ENCODE measurements at regions not wholly inside any gene's neighbourhood (a gene's known extent, or its start where the extent isn't known, plus 50 kb on each side); places are given as distances from the start of the nearest gene placed in this dataset.

- H3K27ac ChIP-seq (ENCODE audit: control insufficient read depth, insufficient read depth), result no peak overlapping the region
- H3K36me3 ChIP-seq (ENCODE audit: control insufficient read depth in 2 of 2, insufficient read depth in 2 of 2, low read length in 1 of 2), result no peaks in the 10 kb centered on the region
- ChIA-PET CTCF (no interaction called here), RAD21 (ENCODE audit: unreplicated experiment) (no interaction called here), POLR2A (no interaction called here), SMC1A (ENCODE audit: uncharacterized antibody, unreplicated experiment) (no interaction called here)
- TF ChIP-seq CHD1 (IDR thresholded peaks at IDR 0.05; ENCODE audit: low read depth, low read length) (no peak), ZZZ3 (IDR thresholded peaks at IDR 0.05; ENCODE audit: control insufficient read depth, insufficient read length, low read depth) (no peak), TAF1 (IDR thresholded peaks at IDR 0.05; ENCODE audit: borderline replicate concordance, low read depth, low read length) (no peak), ATF3 (IDR thresholded peaks at IDR 0.05; ENCODE audit: borderline replicate concordance, extremely low read depth, low read depth, low read length) (no peak), TCF12 (IDR thresholded peaks at IDR 0.05; ENCODE audit: low read depth, low read length) (no peak), HDAC6 (IDR thresholded peaks at IDR 0.05; ENCODE audit: unreplicated experiment) (no peak), STAT1 (conservative IDR thresholded peaks at IDR 0.05) (no peak), ZBTB40 (IDR thresholded peaks at IDR 0.05; ENCODE audit: borderline replicate concordance) (no peak), BACH1 (IDR thresholded peaks at IDR 0.05; ENCODE audit: borderline replicate concordance) (no peak), MYC (IDR thresholded peaks at IDR 0.05; ENCODE audit: insufficient read depth, insufficient read length, insufficient replicate concordance, low read length, severe bottlenecking) (no peak), CREM (IDR thresholded peaks at IDR 0.05; ENCODE audit: low read depth) (no peak), CBX3 (IDR thresholded peaks at IDR 0.05; ENCODE audit: borderline replicate concordance, low read depth) (no peak), ZSCAN29 (IDR thresholded peaks at IDR 0.05) (no peak), SMC3 (IDR thresholded peaks at IDR 0.05; ENCODE audit: borderline replicate concordance, low read length) (no peak), NFYA (IDR thresholded peaks at IDR 0.05; ENCODE audit: borderline replicate concordance, low read depth, low read length) (no peak)
- no peaks in the 10 kb centered on the region for H3K9me3 ChIP-seq (replicated peaks; ENCODE audit: control insufficient read depth, insufficient read depth, low read length)
- H3K4me3 ChIP-seq, result no peak overlapping the region
- H2AFZ ChIP-seq (ENCODE audit: control insufficient read depth, low read depth, low read length), result no peak overlapping the region
- no peaks in the 10 kb centered on the region; a peak in 2 of 4 replicates for H3K27me3 ChIP-seq (replicated peaks in 1 of 2; ENCODE audit: control insufficient read depth in 2 of 2, insufficient read depth in 2 of 2, low read length in 1 of 2)
- in situ Hi-C loops (cut with MboI) (no loop called here), intact Hi-C loops (cut with micrococcal nuclease; ENCODE audit: unreplicated experiment) (no loop called here)
- FAIRE-seq, result no peak
- no peak for DNase-seq (ENCODE audit: low read depth, low spot score)
- no peak overlapping the region for H3K9ac ChIP-seq (ENCODE audit: control insufficient read depth, insufficient read depth, low read length)
- no peak overlapping the region for H3K4me2 ChIP-seq (ENCODE audit: control insufficient read depth, insufficient read depth)
- H4K20me1 ChIP-seq (ENCODE audit: control insufficient read depth, insufficient read depth), result no peaks in the 10 kb centered on the region
- 0% methylated on average over 2 of the region's 2 CpGs for WGBS (ENCODE audit: insufficient coverage, insufficient replicate concordance, low lambda C conversion rate, missing lambda C conversion rate)
- BruUV-seq (replicated peaks), result no TSS peak
- no peak for ATAC-seq
- H3K79me2 ChIP-seq (ENCODE audit: control insufficient read depth, insufficient read depth, low read length), result no peaks in the 10 kb centered on the region
- H3K4me1 ChIP-seq (ENCODE audit: control insufficient read depth, insufficient read depth, low read length), result no peaks in the 10 kb centered on the region; the same call in 1 of the 2 replicates
Measured at GRCh38 chr2:41968182-41968578, 79.6 kb upstream of the PKDCC start.

Measured in GM12878 (cell line).